NCI-H2196 treated with DMSO at 0.1 percent for 48 hours (cell line): ENCODE measurements at regions not wholly inside any gene's neighbourhood (a gene's known extent, or its start where the extent isn't known, plus 50 kb on each side); places are given as distances from the start of the nearest gene placed in this dataset.

Source experiments
- DNase-seq: peaks from one replicate; lab custom pipeline; 2025; ENCODE audit not compliant: unreplicated experiment; lab: John Stamatoyannopoulos, UW

DNA sequence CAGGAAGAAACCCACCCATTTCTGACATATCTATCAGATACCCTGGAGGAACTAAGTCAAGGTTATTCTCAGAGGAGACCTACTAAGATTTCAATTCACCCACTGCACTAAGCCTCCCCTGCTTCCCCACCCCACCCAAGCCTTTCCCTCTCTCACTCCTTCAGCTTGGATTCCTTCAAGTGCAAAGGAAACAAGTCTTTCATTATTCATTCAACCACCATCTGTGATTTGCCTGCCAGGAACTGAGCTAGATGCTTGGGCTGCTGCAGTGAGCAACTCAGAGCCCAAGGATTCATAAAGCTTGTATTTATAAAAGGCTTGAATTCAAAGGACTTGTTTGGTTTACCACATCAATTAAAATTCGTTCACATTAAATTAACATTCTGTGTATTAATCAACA lies 161.3 kb downstream of the GXYLT1 start:
- DNase-seq = no peak

DNA sequence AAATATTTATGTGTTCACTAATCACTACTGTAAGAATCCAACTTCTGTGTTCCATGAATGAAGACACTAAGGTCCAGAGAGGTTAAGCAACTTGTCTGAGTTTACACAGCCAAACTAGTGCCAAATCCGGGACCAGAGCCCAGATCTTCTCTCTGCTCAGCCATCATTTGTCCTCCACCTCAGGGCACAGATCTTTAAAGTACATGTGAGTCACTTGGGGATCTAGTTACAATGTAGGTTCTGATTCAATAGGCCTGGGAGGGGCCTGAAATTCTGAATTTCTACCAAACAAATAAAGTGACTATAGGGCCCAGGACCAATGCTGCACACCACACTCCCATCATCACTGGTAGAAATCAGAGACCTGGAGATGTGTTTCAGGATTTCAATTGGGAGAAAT lies 162.9 kb downstream of the GXYLT1 start:
- no peak for DNase-seq

- DNase-seq = no peak
Observed at GRCh38 chr12:41981013-41981412, 163.7 kb downstream of the GXYLT1 start.

- no peak for DNase-seq
Observed at GRCh38 chr12:41980390-41980789, 164.3 kb downstream of the GXYLT1 start.

DNA sequence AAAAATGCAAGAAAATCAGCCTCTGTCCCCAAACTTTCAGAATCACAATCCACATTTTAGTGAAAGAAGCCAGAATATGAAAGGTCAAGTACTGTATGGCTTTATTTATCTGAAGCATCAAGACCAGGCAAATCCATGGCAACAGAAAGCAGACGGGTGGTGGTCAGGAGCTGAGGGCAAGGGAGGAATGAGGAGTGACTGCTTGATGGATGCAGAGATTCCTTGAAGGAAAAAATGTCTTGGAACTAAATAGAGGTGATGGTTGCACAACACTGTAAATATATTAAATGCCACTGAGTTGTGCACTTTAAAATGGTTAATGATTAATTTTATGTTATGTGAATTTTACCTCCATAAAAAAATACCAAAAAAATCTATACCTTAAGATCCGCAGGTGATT lies 165.1 kb downstream of the GXYLT1 start:
- DNase-seq = no peak

DNA sequence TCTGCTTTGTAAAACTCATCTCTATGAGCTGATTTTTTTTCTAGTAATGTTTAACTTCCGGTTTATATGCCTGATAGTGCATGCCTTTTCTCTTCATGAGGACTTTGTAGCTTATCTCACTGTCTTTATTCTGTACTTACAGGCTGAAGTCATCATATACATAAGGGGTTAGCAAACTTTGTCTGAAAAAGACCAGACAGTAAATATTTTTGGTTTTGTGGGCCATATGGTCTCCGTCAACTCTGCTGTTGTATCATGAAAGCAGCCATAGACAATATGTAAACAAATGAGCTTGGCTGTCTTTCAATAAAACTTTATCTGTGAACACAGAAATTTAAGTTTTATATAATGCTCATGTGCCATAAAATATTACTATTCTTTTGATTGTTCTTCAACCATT lies 172.1 kb downstream of the GXYLT1 start:
- DNase-seq = no peak

GRCh38 chr12:41972196-41972595 lies 172.5 kb downstream of the GXYLT1 start:
- DNase-seq = no peak

DNA sequence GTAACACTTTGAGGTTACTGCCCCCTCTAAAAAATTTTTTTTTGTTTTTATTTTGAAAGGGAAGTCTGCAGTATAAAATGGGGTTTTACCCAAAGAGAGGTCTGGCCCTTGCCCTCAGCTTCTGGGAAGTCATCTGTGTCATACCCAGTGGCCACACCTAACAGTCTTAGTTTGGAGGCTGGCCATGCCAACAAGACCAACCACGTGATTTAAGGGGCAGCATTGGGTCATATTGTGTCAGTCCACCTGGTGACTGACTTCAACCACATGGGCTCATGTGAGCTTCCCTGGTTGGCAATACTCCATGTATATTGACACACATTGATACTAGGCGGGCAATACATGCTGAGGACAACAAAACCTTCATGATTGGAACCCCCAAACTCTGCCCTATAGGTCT lies 173.9 kb downstream of the GXYLT1 start:
- no peak for DNase-seq

GRCh38 chr12:41968599-41968998 lies 176.1 kb downstream of the GXYLT1 start:
- DNase-seq = no peak

DNA sequence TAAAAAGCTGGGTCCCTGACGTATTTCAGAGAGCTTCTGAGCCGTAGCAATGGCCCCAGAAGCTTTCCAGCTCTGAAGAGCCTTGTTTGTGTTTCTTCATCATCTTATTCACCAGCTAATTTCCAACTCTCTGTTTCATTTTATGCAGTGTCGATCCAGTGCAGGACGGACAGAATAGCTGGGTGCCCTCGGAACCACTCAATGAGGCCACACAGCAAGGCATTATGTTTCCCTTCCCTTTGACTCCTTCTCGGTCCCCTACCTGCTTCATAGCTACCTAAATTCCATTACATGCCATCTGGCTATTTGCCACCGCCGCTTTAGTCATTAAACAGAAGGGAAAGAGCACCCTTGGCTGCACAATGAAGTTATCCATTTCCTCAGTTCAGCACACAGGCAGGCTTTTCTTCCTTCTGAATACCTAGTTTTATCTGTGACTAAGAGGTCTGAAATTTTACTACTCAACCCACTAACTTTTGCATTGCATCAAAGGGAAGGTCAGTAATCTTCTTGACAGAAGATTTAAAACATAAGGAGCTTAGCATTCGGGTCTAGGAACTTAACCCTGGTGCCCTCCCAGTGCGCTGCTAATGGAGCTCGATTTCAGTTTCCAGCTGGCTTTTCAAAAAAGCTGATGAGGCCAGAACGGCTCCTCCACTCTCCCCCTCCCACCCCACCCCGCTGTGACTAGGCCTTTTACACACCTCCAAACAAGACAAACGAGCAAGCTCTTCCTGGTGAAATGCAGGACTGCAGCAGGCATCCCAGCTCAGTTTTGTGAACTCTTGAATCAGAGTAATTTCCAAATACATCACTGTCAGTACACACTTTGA lies 176.8 kb downstream of the GXYLT1 start:
- DNase-seq = no peak

DNA sequence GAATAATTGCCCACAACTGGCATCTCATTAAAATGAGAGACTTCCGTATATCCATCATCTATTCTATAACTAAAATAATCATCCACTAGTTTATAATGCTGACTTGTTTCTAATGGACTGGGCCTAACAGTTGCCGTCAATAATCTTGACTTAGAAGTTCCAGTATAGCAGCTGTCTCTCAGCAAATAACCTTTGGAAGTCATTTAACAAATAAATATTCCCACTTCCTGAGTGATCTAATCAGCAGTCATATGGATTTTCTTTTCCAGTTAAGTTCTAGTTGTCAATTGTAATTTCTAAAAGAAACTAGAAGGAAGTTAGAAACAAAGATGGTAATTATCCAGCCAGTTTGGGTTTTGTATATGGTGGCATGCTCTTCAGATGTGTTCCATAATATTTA lies 177.8 kb downstream of the GXYLT1 start:
- DNase-seq = no peak

GRCh38 chr12:41966001-41966400 lies 178.7 kb downstream of the GXYLT1 start:
- no peak for DNase-seq

DNA sequence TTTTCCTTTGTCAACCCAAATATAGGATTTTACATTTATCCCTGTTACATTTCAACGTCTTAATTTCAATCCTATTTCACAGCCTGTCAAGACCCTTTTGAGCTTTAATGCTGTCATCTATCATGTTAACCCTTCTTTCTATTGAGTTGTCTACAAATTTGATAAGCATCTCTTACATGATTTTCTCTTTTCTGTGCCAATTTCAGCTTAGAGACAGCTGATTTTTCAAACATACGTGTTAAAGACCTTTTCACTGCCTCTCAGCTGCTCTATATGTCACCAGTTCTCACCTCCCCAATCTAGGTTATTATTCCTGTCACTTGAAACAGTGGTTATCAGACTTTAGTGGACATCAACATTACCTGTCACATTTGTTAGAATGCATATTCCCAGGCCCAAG lies 181.3 kb downstream of the GXYLT1 start:
- no peak for DNase-seq

GRCh38 chr12:41962171-41962572 lies 182.5 kb downstream of the GXYLT1 start:
- DNase-seq = no peak

- no peak for DNase-seq
Observed at GRCh38 chr12:41959271-41959670, 185.4 kb downstream of the GXYLT1 start.

DNA sequence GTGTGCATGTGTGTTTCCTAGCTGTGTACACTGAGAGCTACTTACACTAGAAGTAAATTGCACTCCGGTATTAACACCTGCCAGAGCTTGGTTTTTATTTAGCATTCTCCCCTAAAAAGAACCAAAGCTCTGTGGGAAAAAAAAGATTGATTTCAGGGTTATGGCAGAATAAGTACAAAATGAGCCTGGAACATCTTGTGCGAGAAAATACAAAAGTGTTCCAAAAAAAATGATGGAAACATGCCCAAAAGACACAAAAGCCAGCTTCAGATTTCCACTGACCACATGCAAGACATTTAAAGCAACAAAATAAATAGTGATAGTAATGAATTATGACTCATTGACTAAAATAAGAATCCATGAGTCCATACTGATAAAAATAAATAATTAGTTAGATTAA lies 188.3 kb downstream of the GXYLT1 start:
- no peak for DNase-seq

- no peak for DNase-seq
Observed at GRCh38 chr12:41950455-41950854, 194.2 kb downstream of the GXYLT1 start.

GRCh38 chr12:41946106-41946505 lies 198.6 kb downstream of the GXYLT1 start:
- no peak for DNase-seq

DNA sequence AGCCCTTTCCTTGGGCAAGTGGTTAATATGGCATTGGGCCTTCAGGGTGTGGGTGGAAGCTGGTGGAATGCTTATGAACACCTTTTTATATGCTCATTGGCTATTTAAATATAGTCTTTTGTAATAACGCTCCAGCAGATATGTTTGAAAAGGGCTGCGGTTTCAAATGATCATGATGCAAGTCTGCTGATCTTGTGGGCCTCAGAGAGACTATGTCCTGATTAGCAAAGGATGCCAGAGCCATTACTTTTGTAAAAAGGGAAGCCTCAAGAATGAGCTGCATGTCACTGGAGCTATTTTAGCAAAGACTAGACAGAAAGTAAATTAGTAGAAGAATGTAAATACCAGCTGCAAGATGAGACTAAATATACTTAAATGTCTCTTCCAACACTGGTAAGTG lies 200.5 kb downstream of the GXYLT1 start:
- no peak for DNase-seq

GRCh38 chr12:41943671-41944070 lies 201.0 kb downstream of the GXYLT1 start:
- DNase-seq = no peak

- DNase-seq = no peak
Observed at GRCh38 chr12:41942354-41942753, 202.3 kb downstream of the GXYLT1 start.

DNA sequence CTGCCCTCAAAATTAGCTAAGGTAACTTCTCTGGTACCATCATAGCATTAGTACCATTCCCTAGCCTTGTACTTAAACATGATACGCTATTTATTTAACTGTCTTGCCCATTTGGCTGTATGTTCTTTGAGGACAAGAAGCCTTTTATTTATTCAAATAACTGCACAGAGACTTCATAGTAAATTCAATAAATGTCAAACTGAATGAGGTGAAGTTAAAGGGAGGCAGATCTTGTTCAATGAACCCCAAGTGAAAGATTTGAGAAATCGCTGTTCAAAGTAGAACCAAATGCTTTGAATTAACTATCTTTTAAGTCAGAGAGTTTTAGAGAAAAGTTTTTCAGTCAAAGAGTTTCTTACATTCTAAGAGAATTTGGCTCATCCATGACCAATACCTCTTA lies 203.6 kb downstream of the GXYLT1 start:
- DNase-seq = no peak

DNA sequence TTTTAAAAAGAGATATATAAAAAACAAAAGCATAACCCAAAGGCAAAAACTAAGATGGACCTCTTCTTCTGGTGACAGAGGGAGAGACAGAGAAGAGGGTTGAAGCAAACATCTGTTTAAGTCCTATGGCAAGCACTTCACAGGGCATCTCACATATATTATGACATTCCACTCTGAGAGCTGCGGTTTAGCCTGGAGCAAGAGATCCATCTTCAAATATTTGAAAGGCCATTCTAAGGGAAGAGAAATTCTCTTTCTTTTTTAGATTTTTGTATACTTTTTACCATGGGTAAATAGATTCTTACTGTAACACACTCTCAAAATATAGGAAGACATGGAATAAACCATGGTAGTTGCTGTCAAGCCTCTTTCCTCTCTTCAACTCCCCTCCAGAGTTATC lies 204.1 kb downstream of the GXYLT1 start:
- DNase-seq = no peak
